Fibroblast of lung (primary cell): ENCODE measurements at regions not wholly inside any gene's neighbourhood (a gene's known extent, or its start where the extent isn't known, plus 50 kb on each side); places are given as distances from the start of the nearest gene placed in this dataset.

ENCODE experiments used
- CTCF ChIP-seq, 2 donors: IDR thresholded peaks in 1 of 2; conservative IDR thresholded peaks in 1 of 2; 1 replicate in 1 of 2; 2 replicates in 1 of 2; pipeline ENCODE4 v1.5.1; 2011 to 2012; ENCODE audit warnings: low read length in 2 of 2, control low read depth in 1 of 2, inconsistent platforms in 1 of 2, low read depth in 1 of 2, mild to moderate bottlenecking in 1 of 2
- EZH2 ChIP-seq: IDR thresholded peaks from 2 replicates; pipeline ENCODE4 v1.5.1; 2012; ENCODE audit warnings: low read length, control low read depth, mild to moderate bottlenecking; ENCODE audit errors: missing control alignments

GRCh38 chr3:31225923-31226322 lies 306.8 kb upstream of the STT3B start:
- no peak for TF ChIP-seq CTCF (conservative IDR thresholded peaks at IDR 0.05 in 1 of 2, IDR thresholded peaks at IDR 0.05 in 1 of 2; ENCODE audit: low read depth in 1 of 2, low read length in 2 of 2)
- TF ChIP-seq EZH2, result no peak
